HG03066 (cell line): ENCODE measurements at regions not wholly inside any gene's neighbourhood (a gene's known extent, or its start where the extent isn't known, plus 50 kb on each side); places are given as distances from the start of the nearest gene placed in this dataset.

ENCODE experiments used
- ATAC-seq: cut with Tn5 transposase; IDR thresholded peaks from one replicate; pipeline ENCODE4 v1.9.1; 2021; ENCODE audit warnings: low read depth; ENCODE audit not compliant: unreplicated experiment

- ATAC-seq, result no peak
These were observed 166.9 kb upstream of the OSR1 start for GRCh38 chr2:19525313-19525712.

DNA sequence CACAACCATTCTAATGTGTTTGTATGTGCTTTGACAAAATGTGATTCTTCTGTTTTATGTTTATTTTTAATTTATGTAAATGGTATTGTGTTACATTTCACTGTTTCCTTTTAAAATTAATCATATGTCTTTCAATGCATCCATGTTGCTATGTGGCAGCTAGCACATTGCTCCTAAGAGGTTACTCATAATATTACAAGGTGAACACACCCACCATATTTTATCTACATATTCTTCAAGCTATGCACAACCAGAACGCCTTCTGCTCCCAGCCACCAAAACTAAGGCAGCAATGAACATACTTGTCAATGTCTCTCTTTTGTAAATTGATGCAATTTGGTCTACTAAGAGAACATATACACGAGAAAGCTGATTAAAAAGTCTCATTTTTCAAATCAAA, 160.6 kb upstream of the OSR1 start:
- no peak for ATAC-seq

GRCh38 chr2:19507137-19507536, 148.7 kb upstream of the OSR1 start:
- no peak for ATAC-seq

DNA sequence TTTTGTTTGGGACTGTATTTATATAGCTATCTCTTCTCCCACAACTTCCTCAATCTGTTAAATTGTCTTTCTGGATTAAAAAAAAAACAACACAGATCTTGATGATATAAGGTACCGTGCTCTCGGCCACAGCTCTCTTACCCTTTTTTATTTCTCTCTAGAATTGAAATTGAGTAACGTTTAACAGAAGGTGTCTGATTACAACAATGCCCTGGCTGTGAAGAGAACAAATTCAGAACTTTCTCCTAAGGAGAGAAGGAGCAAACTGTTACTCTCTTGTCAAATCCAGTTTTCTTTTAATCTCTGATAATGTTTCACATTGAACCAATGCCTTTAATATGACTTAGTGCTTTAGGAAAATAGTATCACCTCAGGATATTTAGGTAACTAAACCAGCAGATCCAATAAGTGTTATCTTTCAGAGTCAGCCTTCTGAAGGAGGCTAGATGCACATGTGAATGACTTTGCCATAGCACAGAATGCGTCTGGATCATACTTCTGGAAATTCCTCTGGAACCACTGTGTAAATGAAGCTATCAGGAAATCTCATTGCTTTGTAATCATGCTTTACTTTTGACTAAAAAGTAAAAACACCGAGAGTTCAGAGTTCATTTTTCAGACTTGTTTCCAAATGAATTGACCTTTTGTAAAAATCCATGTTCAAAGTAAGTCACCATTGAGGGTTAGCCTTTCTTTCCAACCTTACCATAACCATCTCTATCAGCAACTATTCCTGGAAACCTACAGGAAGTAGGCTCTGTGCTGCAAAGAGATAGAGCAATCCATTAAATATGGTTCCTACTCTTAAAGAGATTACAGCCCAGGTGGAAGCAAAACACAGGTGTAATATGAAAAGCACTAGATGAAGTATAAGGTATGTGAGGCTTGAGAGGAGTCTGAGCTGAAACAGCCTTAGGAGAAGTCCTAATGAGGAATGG, 147.0 kb upstream of the OSR1 start:
- ATAC-seq, result no peak

GRCh38 chr2:19504400-19505198, 146.2 kb upstream of the OSR1 start:
- ATAC-seq, result no peak

DNA sequence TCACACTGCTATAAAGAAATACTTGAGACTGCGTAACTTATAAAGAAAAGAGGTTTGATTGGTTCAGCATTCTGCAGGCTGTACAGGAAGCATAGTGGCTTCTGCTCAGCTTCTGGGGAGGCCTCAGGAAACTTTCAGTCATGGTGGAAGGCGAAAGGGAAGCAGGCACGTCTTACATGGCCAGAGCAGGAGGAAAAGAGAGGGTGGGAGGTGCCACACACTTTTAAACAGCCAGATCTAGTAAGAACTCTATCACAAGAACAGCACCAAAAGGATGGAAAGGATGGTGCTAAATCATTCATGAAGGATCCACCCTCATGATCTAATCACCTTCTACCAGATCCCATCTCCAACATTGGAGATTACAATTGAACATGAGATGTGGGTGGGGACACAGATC, 145.5 kb upstream of the OSR1 start:
- no peak for ATAC-seq

GRCh38 chr2:19503406-19503805, 145.0 kb upstream of the OSR1 start:
- no peak for ATAC-seq

- ATAC-seq, result no peak
These were observed 141.7 kb upstream of the OSR1 start for GRCh38 chr2:19500126-19500525.

DNA sequence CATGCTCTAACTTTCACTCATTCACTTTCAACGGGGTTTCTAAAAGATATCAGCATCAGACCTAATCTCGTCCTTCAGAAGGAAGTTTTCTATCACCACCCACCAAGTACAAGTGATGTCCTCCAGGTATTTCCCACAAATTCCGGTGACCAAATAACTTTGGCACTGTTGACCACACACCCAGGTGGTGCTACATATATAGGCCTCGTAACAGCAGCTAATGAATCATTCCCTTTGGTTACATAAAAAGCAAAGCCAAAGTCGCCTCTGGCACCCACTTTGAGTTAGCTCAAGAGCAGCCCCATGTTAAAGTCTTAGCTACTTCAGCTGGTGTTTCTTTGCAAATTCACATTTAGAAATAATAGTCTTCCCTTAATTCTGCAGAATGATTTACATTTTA, 138.2 kb upstream of the OSR1 start:
- no peak for ATAC-seq

- ATAC-seq, result no peak
These were observed 135.8 kb upstream of the OSR1 start for GRCh38 chr2:19494241-19494640.

DNA sequence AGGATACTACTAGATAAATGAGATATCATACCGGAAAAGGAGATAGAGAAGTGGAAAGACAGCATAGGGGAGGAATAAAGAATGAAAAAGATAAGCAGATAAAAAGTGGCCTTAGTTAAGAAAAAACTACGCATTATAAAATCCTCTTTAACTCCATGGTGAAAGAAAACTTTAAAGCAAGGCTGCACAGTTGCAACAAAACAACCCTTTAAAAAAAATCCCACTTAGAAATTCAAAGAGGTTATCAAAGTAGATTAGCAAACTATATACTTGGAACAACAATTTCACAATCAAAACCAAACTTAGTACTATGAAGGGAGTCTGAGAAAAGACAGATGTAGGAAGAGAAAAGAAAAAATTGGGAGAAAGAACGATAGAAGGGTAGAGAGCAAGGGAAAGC, 133.4 kb upstream of the OSR1 start:
- no peak for ATAC-seq

DNA sequence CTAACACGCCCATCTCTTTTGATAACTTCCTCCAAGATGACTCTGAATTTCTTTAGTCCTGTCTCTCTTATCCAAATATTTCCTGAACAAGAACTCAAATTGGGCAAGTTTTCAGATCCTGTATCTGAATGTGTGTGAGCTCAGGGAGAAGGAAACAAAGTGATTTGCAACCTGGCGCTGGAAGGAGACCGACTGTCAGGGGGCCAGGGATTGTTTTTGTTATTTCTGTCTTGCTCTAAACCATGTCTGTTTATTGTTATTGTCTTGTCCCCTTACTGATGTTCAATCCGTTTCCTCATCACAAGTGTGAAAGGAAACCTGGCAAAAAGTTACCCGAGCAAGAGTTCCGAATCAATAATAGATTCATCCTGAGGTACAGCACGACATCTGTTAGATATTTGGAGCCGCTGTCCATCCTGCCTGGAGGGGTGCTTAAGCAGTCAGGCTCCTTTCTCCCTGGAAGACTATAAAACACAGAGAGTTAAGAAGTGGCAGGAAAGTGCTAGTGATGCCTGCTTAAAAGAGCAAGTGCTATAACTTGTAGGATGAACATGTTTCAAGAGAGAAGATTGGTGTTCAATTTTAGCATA, 132.5 kb upstream of the OSR1 start:
- no peak for ATAC-seq

DNA sequence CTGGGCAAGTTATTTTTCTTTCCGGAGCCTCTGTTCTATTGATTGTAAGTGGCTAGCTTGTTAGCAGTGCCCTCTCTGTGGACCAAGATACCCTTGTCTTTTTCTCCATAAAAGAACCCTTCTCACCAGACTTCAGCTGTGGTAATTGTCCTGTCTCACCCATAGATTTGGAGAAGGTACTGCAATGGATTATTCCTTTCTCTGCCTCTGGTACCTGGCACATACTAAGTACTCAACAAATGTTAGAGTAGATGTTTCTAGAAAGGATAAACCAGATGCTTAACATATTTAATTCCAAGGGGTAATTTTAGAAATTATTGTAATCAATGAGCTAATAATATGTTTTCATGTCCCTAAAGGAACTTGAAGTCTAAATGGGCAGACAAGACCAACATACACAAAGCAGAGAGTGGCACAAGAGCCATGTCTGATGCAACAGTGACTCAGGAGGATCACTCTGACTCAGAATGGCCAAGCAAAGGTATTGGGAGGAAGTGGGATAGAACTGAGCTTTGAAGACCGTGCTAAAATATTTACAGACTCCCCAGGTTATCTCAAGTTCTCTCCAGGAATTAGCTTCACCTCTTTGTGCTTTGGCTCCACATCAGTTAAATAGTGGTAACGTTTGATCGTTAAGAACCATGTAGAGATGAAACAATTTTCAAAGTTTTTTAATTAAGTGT, 129.7 kb upstream of the OSR1 start:
- peak; percentile 63 for ATAC-seq

- peak; percentile 47 for ATAC-seq
These were observed 126.3 kb upstream of the OSR1 start for GRCh38 chr2:19484736-19485135.

DNA sequence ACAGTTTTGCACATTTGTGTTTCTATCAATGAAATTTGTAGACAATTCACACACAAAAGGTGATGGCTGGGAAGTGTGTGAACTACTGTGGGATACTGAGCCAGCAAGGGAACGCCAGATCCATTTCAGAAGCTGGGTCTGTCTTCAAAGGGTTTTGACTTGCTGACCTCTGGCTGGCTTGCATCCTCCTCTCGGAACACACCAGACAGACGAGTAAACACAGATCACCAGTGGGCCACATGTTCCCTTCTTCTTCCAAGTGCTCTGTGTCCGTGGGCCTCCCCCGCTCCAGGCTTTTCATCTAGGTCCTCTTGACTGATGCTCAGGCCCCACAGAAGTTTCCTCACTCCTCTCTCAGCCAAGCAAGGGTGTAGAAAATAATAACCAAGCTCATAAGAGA, 122.2 kb upstream of the OSR1 start:
- ATAC-seq, result no peak

- ATAC-seq, result no peak
These were observed 121.2 kb upstream of the OSR1 start for GRCh38 chr2:19479666-19480065.

GRCh38 chr2:19478409-19478808, 120.0 kb upstream of the OSR1 start:
- ATAC-seq, result no peak

GRCh38 chr2:19476327-19476726, 117.9 kb upstream of the OSR1 start:
- ATAC-seq, result no peak

GRCh38 chr2:19474128-19474527, 115.7 kb upstream of the OSR1 start:
- peak; percentile 93 for ATAC-seq

GRCh38 chr2:19473350-19473749, 114.9 kb upstream of the OSR1 start:
- no peak for ATAC-seq
